ENCODE measurements at regions not wholly inside any gene's neighbourhood (a gene's known extent, or its start where the extent isn't known, plus 50 kb on each side); places are given as distances from the start of the nearest gene placed in this dataset.

DNA sequence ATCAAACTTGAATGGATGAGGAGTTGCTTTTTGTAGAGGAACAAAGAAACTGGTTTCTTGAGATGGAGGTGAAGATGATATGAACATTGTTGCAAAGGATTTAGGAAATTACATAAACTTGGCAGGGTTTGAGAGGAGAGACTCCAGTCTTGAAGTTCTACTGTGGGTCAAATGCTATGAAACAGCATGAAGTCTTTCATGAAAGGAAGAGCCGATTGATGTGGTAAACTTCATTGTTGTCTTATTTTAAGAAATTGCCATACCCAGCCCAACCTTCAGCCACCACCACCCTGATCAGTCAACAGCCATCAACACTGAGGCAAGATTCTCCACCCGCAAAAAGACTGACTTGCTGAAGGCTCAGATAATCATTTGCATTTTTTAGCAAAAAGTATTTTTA, 52.2 kb downstream of the SIPA1L2 start (continued):
- TF ChIP-seq, protein P1, sequence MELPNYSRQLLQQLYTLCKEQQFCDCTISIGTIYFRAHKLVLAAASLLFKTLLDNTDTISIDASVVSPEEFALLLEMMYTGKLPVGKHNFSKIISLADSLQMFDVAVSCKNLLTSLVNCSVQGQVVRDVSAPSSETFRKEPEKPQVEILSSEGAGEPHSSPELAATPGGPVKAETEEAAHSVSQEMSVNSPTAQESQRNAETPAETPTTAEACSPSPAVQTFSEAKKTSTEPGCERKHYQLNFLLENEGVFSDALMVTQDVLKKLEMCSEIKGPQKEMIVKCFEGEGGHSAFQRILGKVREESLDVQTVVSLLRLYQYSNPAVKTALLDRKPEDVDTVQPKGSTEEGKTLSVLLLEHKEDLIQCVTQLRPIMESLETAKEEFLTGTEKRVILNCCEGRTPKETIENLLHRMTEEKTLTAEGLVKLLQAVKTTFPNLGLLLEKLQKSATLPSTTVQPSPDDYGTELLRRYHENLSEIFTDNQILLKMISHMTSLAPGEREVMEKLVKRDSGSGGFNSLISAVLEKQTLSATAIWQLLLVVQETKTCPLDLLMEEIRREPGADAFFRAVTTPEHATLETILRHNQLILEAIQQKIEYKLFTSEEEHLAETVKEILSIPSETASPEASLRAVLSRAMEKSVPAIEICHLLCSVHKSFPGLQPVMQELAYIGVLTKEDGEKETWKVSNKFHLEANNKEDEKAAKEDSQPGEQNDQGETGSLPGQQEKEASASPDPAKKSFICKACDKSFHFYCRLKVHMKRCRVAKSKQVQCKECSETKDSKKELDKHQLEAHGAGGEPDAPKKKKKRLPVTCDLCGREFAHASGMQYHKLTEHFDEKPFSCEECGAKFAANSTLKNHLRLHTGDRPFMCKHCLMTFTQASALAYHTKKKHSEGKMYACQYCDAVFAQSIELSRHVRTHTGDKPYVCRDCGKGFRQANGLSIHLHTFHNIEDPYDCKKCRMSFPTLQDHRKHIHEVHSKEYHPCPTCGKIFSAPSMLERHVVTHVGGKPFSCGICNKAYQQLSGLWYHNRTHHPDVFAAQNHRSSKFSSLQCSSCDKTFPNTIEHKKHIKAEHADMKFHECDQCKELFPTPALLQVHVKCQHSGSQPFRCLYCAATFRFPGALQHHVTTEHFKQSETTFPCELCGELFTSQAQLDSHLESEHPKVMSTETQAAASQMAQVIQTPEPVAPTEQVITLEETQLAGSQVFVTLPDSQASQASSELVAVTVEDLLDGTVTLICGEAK (IDR thresholded peaks at IDR 0.05) = no peak
- TF ChIP-seq, protein P1 (CRISPR knock-in tag; IDR thresholded peaks at IDR 0.05) = no peak
- TF ChIP-seq ZNF764 (CRISPR knock-in tag; IDR thresholded peaks at IDR 0.05; ENCODE audit: low read depth) = no peak

Data from K562 (cell line).